ENCODE measurements at regions not wholly inside any gene's neighbourhood (a gene's known extent, or its start where the extent isn't known, plus 50 kb on each side); places are given as distances from the start of the nearest gene placed in this dataset.

GRCh38 chr3:159158213-159158612 lies 356.4 kb downstream of the MFSD1 start:
- DNase-seq (ENCODE audit: low read depth, low spot score) = peak; percentile 74
- peak overlapping the region; percentile 25 for H3K27ac ChIP-seq

- peak overlapping the region; percentile 25 for H3K27ac ChIP-seq
Observed at GRCh38 chr3:159158801-159159200, 356.9 kb downstream of the MFSD1 start.

DNA sequence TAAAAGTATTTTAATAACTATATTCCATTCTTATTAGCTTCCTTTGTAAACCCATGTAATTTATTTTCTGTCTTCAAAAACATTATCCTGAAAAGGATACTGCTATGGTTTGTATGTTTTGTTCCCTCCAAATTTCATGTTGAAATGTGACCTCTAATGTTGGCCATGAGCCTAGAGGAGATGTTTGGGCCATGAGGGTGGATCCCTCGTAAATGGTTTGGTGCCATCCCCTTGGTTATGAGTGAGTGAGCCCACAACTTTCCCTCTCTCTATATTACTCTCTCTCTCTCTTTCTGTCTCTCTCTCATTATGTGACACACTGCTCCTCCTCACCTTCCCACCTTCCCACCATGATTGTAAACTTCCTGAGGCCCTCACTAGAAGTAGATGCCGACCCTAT lies 357.7 kb downstream of the MFSD1 start:
- DNase-seq (ENCODE audit: low read depth, low spot score) = no peak

More at GRCh38 chr3:159158801-159159200, 356.9 kb downstream of the MFSD1 start:
- DNase-seq (ENCODE audit: low read depth, low spot score) = no peak

GRCh38 chr3:159163656-159164055 lies 361.8 kb downstream of the MFSD1 start:
- peak overlapping the region; percentile 90 for H3K27ac ChIP-seq
- DNase-seq (ENCODE audit: low read depth, low spot score) = no peak

More for the DNA sequence above, 357.7 kb downstream of the MFSD1 start:
- no peak overlapping the region for H3K27ac ChIP-seq

GRCh38 chr3:159165961-159166360 lies 364.1 kb downstream of the MFSD1 start:
- H3K27ac ChIP-seq = no peak overlapping the region
- DNase-seq (ENCODE audit: low read depth, low spot score) = no peak

GRCh38 chr3:159166899-159167586 lies 365.2 kb downstream of the MFSD1 start:
- no peak overlapping the region for H3K27ac ChIP-seq
- DNase-seq (ENCODE audit: low read depth, low spot score) = no peak

- DNase-seq (ENCODE audit: low read depth, low spot score) = no peak
- peak overlapping the region; percentile 91 for H3K27ac ChIP-seq
Observed at GRCh38 chr3:159168788-159169187, 366.9 kb downstream of the MFSD1 start.

- DNase-seq (ENCODE audit: low read depth, low spot score) = peak; percentile 79
- peak overlapping the region; percentile 91 for H3K27ac ChIP-seq
Observed at GRCh38 chr3:159169828-159170227, 368.0 kb downstream of the MFSD1 start.

GRCh38 chr3:159170436-159171003 lies 368.7 kb downstream of the MFSD1 start:
- DNase-seq (ENCODE audit: low read depth, low spot score) = no peak
- peak overlapping the region; percentile 91 for H3K27ac ChIP-seq

DNA sequence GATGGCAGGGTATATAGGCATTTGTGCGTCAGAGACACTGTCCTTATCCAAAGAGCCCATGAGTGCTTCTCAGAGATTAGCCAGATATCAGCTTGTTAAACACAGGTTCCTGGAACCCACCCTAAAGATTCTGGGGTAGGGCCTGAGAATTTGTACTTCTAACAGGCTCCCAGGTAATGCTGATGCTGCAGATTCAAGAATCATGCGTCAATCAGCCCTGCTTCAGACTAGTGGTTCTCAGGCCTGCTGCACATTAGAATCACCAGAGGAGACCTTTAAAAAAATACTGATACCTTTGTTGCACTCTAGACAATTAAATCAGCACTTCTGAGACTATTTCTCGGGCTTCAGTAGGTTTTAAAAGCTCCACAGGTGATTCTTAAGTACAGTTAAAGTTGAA lies 369.5 kb downstream of the MFSD1 start:
- H3K27ac ChIP-seq = peak overlapping the region; percentile 91
- no peak for DNase-seq (ENCODE audit: low read depth, low spot score)

- no peak overlapping the region for H3K27ac ChIP-seq
- no peak for DNase-seq (ENCODE audit: low read depth, low spot score)
Observed at GRCh38 chr3:159172473-159172872, 370.6 kb downstream of the MFSD1 start.

DNA sequence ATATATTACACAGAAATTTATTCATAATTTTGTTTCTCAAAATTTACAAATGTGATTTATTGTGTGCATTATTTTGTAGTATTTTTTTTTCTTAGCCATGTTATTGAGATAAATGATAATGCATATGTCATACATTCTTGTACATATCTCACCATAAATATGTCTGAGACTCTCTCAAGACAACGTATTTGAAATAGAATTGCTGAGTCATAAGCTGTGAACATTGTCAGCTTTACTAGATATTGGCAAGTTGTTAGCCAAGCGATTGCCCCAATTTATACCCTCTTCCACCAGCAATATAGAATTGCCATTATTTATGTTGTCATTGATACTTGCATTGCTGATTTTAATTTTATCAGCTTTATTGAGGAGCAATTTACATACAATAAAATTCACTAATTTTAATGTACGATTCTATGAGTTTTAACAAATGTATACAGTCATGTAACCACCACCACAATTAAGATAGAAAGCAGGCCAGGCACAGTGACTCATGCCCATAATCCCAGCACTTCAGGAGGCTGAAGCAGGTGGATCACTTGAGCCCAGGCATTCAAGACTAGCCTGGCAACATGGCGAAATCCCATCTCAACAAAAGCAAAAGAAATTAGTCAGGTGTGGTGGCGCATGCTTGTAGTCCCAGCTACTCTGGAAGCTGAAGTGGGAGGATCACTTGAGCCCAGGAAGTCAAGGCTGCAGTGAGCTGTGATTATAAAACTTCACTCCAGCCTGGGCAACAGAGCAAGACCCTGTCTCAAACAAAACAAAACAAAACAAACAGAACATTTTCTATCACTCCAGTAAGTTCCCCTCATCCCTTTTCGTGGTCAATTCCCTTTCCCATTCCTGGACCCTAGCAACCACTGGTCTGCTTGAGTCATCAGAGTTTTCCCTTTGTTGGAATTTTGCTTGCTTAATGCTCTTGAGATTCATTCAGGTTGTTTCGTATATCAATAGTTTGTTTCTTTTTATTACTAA lies 373.1 kb downstream of the MFSD1 start:
- peak; percentile 65 for DNase-seq (ENCODE audit: low read depth, low spot score)
- H3K27ac ChIP-seq = peak overlapping the region; percentile 48

DNA sequence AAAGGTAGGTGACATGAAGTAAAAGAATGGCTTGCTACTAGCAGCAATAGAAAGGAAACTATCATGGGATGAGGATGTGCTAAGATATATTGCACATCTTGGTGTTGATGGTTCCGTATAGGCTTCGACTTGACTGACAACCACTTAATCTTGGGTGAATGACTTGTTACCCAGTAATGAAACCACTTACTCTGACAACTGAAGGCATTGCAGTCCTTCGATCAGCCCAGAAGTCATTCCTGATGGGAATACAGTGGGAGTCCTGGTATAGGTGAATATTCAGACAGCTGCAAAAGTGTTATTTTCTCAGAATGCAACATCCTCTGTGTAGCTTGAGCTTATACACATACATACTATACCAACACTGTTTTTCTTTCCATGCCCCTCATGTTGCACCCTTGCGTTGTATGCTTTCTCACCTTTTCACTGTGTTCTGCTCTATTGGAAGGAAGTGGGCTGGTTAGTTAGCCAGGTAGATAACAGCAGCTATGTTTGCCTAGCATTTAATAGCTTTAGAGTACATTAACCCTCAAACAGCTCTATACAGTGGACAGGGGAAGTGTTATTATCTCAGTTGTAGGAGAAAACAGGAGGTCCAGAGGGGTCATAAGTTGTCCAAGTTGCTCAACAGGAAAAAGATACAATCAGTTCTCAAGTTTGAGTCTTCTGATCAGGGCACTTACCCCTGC lies 376.5 kb downstream of the MFSD1 start:
- DNase-seq (ENCODE audit: low read depth, low spot score) = no peak
- H3K27ac ChIP-seq = no peak overlapping the region

- no peak for DNase-seq (ENCODE audit: low read depth, low spot score)
- H3K27ac ChIP-seq = no peak overlapping the region
Observed at GRCh38 chr3:159182961-159183360, 381.1 kb downstream of the MFSD1 start.

DNA sequence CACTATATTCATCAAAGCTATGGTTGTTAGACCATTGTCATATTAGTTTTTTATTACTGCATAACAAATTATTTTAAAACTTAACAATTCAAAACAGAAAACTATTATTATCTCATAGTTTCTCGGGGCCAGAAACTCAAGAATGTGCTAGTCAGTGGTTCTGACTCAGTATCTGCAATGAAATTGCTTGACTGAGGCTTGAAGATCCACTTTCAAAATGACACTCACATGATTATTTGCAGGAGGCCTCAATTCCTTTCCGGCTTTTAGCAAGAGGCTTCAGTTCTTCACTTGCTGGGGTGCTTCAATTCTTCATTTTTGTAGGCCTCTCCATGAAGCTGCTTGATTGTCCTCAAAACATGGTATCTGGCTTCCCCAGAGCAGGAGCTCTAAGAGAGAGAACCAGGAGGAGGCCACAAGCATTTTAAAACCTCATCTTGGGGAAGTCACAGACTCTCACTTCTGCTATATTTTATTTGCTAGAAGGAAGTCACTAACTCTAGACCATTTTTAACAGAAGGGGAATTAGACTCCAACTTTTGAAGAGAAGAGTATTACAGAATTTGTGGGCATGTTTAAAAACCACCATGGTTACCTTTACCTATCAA lies 383.7 kb downstream of the MFSD1 start:
- DNase-seq (ENCODE audit: low read depth, low spot score) = no peak
- H3K27ac ChIP-seq = no peak overlapping the region

DNA sequence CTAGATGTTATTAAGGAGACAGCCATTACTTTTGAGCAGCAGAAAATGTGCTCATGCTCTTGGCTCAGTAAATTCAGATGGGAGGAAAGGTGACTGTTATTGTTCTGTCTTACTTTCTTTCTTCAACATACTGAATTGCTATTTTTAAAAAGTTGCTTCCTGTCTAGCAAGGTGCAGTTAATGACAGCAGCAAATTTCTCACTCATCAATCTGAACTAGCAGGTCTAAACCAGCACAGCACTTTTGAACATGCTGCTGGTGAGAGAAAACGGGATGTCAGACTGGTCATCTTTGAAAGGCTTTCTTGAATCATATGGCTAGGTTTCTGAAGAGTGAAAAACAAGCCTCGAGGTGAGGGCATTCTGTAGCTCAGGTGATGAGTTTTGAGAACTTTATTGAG lies 384.7 kb downstream of the MFSD1 start:
- no peak overlapping the region for H3K27ac ChIP-seq
- no peak for DNase-seq (ENCODE audit: low read depth, low spot score)

DNA sequence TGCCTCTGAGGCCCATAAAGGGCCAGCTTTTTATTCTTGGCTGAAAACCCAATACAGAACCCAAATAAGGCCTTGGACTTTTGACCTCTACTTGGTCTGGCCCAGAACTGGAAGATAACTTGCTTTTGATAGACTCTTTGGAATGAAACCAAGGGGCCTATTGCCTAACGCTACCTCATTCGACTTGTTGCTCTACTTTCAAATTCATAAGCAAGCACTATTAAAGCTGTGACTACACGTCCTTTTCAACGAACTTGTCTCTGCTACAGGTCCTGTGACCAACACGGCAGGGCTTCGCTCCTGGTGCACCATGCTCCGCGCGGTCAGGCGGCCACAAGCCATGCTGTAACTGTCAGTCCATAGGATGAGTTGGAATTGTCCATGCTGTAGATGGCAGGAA lies 385.4 kb downstream of the MFSD1 start:
- no peak for DNase-seq (ENCODE audit: low read depth, low spot score)
- no peak overlapping the region for H3K27ac ChIP-seq

DNA sequence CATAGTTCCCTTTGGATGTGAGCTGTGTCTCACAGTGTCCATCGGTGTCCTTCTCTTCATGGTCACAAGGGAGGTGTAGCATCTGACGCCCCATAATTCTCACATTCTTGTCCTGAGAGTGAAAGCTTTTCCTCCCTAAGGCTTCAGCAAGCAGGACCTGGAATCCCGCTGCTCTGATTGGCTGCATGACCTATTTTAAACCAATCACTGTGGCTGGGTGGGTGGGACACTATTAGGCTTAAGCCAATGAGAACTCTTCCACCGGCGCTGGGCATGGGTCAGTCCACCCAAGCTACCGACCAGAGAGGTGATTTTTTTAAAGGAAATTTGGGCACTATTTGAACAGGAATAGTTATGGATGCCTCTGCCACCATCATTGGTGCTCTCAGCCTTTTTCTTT lies 385.9 kb downstream of the MFSD1 start:
- DNase-seq (ENCODE audit: low read depth, low spot score) = no peak
- no peak overlapping the region for H3K27ac ChIP-seq

GRCh38 chr3:159189994-159190669 lies 388.3 kb downstream of the MFSD1 start:
- peak overlapping the region; percentile 63 for H3K27ac ChIP-seq

More at GRCh38 chr3:159189994-159190669, 388.3 kb downstream of the MFSD1 start:
- peak; percentile 37 for DNase-seq (ENCODE audit: low read depth, low spot score)

Data from epithelial cell of prostate (primary cell).